Mesendoderm (in vitro differentiated cells): ENCODE measurements at regions not wholly inside any gene's neighbourhood (a gene's known extent, or its start where the extent isn't known, plus 50 kb on each side); places are given as distances from the start of the nearest gene placed in this dataset.
A peak's percentile ranks its signal among the peaks of the same experiment; 100 is the strongest.

Source experiments
- DNase-seq: peaks from one replicate; pipeline ENCODE4 v3.0.0; 2013
- H2AK5ac ChIP-seq: 2 replicates; pipeline ENCODE4 v1.6.1; 2013; ENCODE audit warnings: low read length, inconsistent platforms
- H2BK120ac ChIP-seq: 2 replicates; pipeline ENCODE4 v1.6.1; 2013; ENCODE audit warnings: low read depth, mild to moderate bottlenecking, low read length, moderate library complexity, mixed read lengths
- H2BK15ac ChIP-seq: replicated peaks from 2 replicates; pipeline ENCODE4 v1.6.1; 2013; ENCODE audit warnings: low read depth, mild to moderate bottlenecking, moderate library complexity
- H2BK5ac ChIP-seq: 2 replicates; pipeline ENCODE4 v1.6.1; 2013; ENCODE audit warnings: low read length, inconsistent platforms
- H3K18ac ChIP-seq: 2 replicates; pipeline ENCODE4 v1.6.1; 2013; ENCODE audit warnings: mild to moderate bottlenecking, low read length, mixed read lengths
- H3K23ac ChIP-seq: one replicate; pipeline ENCODE4 v1.6.1; 2013; ENCODE audit warnings: low read length
- H3K27ac ChIP-seq: 2 replicates; pipeline ENCODE4 v1.5.1; 2013; ENCODE audit warnings: low read depth, mild to moderate bottlenecking, inconsistent platforms, low read length, moderate library complexity
- H3K27me3 ChIP-seq: 2 replicates; pipeline ENCODE4 v1.6.1; 2013; ENCODE audit warnings: low read length, control low read depth, mild to moderate bottlenecking, inconsistent platforms; ENCODE audit not compliant: insufficient read depth, poor library complexity
- H3K36me3 ChIP-seq: 2 replicates; pipeline ENCODE4 v1.6.1; 2013; ENCODE audit warnings: low read length, inconsistent platforms; ENCODE audit not compliant: control insufficient read depth, insufficient read depth
- H3K4ac ChIP-seq: one replicate; pipeline ENCODE4 v1.6.1; 2013; ENCODE audit warnings: low read depth, mild to moderate bottlenecking, low read length, moderate library complexity
- H3K4me1 ChIP-seq: 2 replicates; pipeline ENCODE4 v1.6.1; 2013; ENCODE audit warnings: low read depth, low read length, inconsistent platforms; ENCODE audit not compliant: control insufficient read depth
- H3K4me2 ChIP-seq: 2 replicates; pipeline ENCODE4 v1.6.1; 2013; ENCODE audit warnings: low read length
- H3K4me3 ChIP-seq: 2 replicates; pipeline ENCODE4 v1.5.1; 2013; ENCODE audit warnings: mild to moderate bottlenecking, low read length
- H3K56ac ChIP-seq: one replicate; pipeline ENCODE4 v1.6.1; 2013; ENCODE audit warnings: low read length
- H3K79me1 ChIP-seq: 2 replicates; pipeline ENCODE4 v1.6.1; 2013; ENCODE audit warnings: low read length, inconsistent platforms
- H3K79me2 ChIP-seq: 2 replicates; pipeline ENCODE4 v1.6.1; 2013; ENCODE audit warnings: mild to moderate bottlenecking, low read length; ENCODE audit not compliant: control insufficient read depth, insufficient read depth
- H3K9ac ChIP-seq: 2 replicates; pipeline ENCODE4 v1.6.1; 2013; ENCODE audit warnings: low read length, inconsistent platforms
- H4K5ac ChIP-seq: one replicate; pipeline ENCODE4 v1.6.1; 2013; ENCODE audit warnings: low read length
- H4K8ac ChIP-seq: one replicate; pipeline ENCODE4 v1.6.1; 2013; ENCODE audit warnings: low read depth, mild to moderate bottlenecking, control low read depth, low read length, moderate library complexity
- WGBS: extraction: QIAGEN DNeasy Blood & Tissue Kit; methylation state at CpG from one replicate; pipeline ENCODE4 v1.1.7; 2013; ENCODE audit warnings: low lambda C conversion rate, missing lambda C conversion rate; ENCODE audit not compliant: insufficient coverage; ENCODE audit errors: extremely low coverage; 5-methylcytosine and 5-hydroxymethylcytosine counted together

DNA sequence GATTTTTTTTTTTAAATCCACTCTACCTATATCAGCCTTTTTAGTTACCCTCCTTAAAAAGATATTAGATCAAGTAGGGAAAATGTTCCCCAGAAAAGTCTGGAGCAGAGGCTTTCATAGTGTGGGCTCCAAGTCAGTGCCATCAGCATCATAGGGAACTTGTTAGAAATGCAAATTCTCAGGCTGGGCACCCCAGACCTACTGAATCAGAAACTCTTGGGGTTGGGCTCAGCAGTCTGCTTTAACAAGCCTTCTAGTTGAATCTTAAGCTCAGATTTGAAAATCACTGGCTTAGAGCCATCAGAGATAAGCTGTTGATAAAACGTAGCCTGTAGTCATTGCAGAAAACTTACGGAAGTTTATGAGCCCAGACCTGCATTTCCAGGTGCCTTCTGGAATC is 140.1 kb downstream of the TMEM38B start:
- H2BK5ac ChIP-seq: no peak overlapping the region
- no peaks in the 10 kb centered on the region for H3K79me2 ChIP-seq
- H3K27me3 ChIP-seq: no peaks in the 10 kb centered on the region
- no peak overlapping the region for H2BK120ac ChIP-seq
- peak; percentile 7 for DNase-seq
- H3K23ac ChIP-seq: no peak overlapping the region
- H4K5ac ChIP-seq: no peak overlapping the region
- no peak overlapping the region for H3K4me2 ChIP-seq
- no peaks in the 10 kb centered on the region for H3K4me1 ChIP-seq
- no CpG with 5 or more reads among the region's 2 CpGs for WGBS
- H3K27ac ChIP-seq: no peak overlapping the region
- H3K9ac ChIP-seq: no peak overlapping the region
- no peak overlapping the region for H2BK15ac ChIP-seq
- H2AK5ac ChIP-seq: no peak overlapping the region
- no peaks in the 10 kb centered on the region for H3K79me1 ChIP-seq
- no peak overlapping the region for H3K18ac ChIP-seq
- H4K8ac ChIP-seq: no peak overlapping the region
- no peak overlapping the region for H3K4me3 ChIP-seq
- H3K36me3 ChIP-seq: no peaks in the 10 kb centered on the region
- H3K4ac ChIP-seq: no peak overlapping the region
- H3K56ac ChIP-seq: no peak overlapping the region

DNA sequence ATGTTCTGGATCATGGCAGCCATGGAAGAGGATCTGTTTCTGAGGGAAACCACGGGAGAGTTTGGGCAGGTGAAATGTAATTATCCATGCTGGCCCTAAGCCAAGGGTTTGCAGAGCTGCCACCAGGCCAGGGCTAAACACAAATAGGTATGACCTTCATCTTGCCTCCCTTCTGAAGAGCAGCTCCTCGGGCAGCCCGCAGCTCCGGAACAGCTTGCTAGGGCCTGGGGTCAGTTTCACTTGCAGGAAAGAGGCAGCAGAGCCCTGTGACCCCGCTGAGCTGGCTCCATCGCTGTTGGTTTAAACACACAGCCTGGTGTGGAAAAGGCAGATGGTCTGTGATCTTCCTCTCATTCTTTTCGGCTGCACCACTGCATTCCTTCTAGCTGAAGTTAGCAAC is 141.4 kb downstream of the TMEM38B start:
- Histone ChIP-seq H2BK5ac (no peak overlapping the region), H3K4me1 (no peaks in the 10 kb centered on the region), H2BK120ac (no peak overlapping the region), H3K4me2 (no peak overlapping the region), H2AK5ac (no peak overlapping the region), H3K4ac (no peak overlapping the region), H3K79me2 (no peaks in the 10 kb centered on the region), H3K79me1 (no peaks in the 10 kb centered on the region), H3K18ac (no peak overlapping the region), H3K27ac (no peak overlapping the region), H3K27me3 (no peaks in the 10 kb centered on the region), H4K5ac (no peak overlapping the region), H3K23ac (no peak overlapping the region), H3K4me3 (no peak overlapping the region), H4K8ac (no peak overlapping the region), H3K9ac (no peak overlapping the region), H3K56ac (no peak overlapping the region), H3K36me3 (no peaks in the 10 kb centered on the region), H2BK15ac (no peak overlapping the region)
- WGBS: no CpG with 5 or more reads among the region's 7 CpGs
- DNase-seq: peak; percentile 14

DNA sequence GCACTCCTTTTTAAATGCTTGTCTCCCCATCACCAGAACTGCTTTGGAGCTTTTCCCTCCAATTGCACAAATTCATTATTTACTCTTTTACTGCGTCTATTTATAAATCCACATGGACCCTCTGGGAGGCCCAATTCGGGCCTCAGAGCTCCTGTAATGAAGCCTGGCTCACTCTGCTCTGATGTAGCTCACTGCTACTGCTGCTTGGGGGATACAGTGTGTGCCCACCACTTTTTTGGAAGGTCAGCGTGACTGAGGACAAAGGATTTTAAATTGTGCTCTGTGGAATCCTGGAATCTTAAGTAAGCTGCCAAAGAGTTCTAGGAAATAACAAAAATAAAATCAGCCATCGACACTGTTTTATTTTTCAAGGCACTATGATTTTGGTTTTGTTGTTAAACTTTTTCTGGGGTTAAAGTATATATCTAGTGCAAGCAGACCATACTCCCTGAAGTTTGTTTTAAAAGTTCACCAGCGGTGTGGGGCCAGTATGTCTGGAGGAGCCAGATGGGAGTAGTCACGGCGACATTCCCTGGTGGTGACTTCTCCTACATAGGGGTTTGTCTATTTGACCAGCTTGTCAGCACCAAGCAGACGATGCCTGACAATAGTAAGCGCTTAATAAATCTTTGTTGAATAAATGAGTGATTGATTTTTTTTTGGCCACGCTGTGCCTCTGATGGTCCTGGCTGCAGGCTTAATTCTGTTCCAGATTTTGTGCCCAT is 142.8 kb downstream of the TMEM38B start:
- Histone ChIP-seq H3K36me3 (no peaks in the 10 kb centered on the region), H3K18ac (no peak overlapping the region), H4K8ac (no peak overlapping the region), H2BK15ac (no peak overlapping the region), H3K23ac (no peak overlapping the region), H3K79me1 (no peaks in the 10 kb centered on the region), H3K4me2 (no peak overlapping the region), H3K79me2 (no peaks in the 10 kb centered on the region), H4K5ac (no peak overlapping the region), H2AK5ac (no peak overlapping the region), H3K56ac (no peak overlapping the region), H2BK120ac (no peak overlapping the region), H3K4me3 (no peak overlapping the region), H3K9ac (no peak overlapping the region), H3K27me3 (no peaks in the 10 kb centered on the region), H3K4me1 (no peaks in the 10 kb centered on the region), H3K4ac (no peak overlapping the region), H3K27ac (no peak overlapping the region), H2BK5ac (no peak overlapping the region)
- no CpG with 5 or more reads among the region's 10 CpGs for WGBS
- DNase-seq: no peak

DNA sequence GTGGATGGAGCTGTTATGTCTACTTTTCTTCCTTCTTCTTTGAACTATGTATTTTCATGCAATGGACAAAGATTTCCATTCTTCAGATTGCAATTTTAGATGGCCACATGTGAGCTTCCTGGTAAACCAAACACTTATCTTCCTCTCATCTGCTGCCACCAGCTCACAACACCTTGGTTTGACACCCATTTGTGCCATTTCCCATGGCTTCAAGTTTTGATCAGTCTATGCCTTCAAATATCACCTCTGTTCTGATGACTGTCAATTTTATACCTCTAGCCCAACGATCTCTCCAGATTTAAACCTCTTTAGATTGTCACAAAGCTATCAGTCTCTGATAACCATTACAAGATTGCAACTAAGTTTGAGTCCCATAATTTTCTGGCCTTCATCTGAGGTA is 147.2 kb downstream of the TMEM38B start:
- H3K23ac ChIP-seq: no peak overlapping the region
- no peak for DNase-seq
- no peak overlapping the region for H3K9ac ChIP-seq
- H2AK5ac ChIP-seq: no peak overlapping the region
- no CpG with 5 or more reads among the region's 1 CpG for WGBS
- no peak overlapping the region for H3K4ac ChIP-seq
- H2BK120ac ChIP-seq: no peak overlapping the region
- H4K8ac ChIP-seq: no peak overlapping the region
- H3K4me1 ChIP-seq: no peaks in the 10 kb centered on the region
- no peak overlapping the region for H3K56ac ChIP-seq
- no peak overlapping the region for H2BK15ac ChIP-seq
- H3K36me3 ChIP-seq: no peaks in the 10 kb centered on the region
- H4K5ac ChIP-seq: no peak overlapping the region
- no peaks in the 10 kb centered on the region for H3K79me1 ChIP-seq
- no peak overlapping the region for H3K4me3 ChIP-seq
- no peaks in the 10 kb centered on the region for H3K27me3 ChIP-seq
- H3K27ac ChIP-seq: no peak overlapping the region
- H3K79me2 ChIP-seq: no peaks in the 10 kb centered on the region
- no peak overlapping the region for H3K4me2 ChIP-seq
- H2BK5ac ChIP-seq: no peak overlapping the region
- no peak overlapping the region for H3K18ac ChIP-seq

DNA sequence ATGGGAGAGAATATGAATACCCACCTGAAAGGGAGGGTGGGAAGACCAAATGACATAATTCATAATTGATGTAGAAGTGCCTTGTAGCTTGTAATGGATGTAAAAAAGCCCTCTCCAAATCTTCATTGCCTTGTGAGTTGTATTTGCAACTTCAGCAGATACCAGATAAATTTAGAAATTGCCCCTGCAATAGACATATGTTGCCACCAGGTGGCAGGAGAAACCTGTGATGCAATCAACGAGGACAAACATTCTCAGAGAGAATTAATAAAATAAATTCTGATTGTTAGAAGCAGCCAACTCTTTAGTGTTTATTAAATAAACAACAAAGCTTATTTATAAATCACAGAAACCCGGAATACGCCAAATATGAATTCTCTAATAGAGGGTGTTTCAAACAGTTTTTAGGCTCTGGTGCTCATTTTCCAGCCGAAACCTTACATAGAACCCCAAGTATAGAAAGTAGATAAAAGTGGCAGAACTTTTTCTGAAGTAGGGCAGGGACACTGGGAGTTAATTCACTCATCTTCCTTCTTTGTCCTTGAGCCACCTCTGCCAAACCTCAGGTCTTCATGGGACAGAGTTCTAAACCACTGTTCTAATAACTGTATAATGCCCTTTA is 147.8 kb downstream of the TMEM38B start:
- no peak overlapping the region for H4K5ac ChIP-seq
- H3K79me2 ChIP-seq: no peaks in the 10 kb centered on the region
- H3K4me1 ChIP-seq: no peaks in the 10 kb centered on the region
- no peak overlapping the region for H3K4ac ChIP-seq
- no peaks in the 10 kb centered on the region for H3K27me3 ChIP-seq
- H3K4me3 ChIP-seq: no peak overlapping the region
- H2AK5ac ChIP-seq: no peak overlapping the region
- H3K23ac ChIP-seq: no peak overlapping the region
- no peak overlapping the region for H2BK5ac ChIP-seq
- no peak overlapping the region for H3K4me2 ChIP-seq
- DNase-seq: peak; percentile 50
- no peaks in the 10 kb centered on the region for H3K79me1 ChIP-seq
- H3K18ac ChIP-seq: no peak overlapping the region
- no peak overlapping the region for H2BK120ac ChIP-seq
- WGBS: no CpG with 5 or more reads among the region's 4 CpGs
- no peak overlapping the region for H4K8ac ChIP-seq
- H3K27ac ChIP-seq: no peak overlapping the region
- H3K56ac ChIP-seq: no peak overlapping the region
- no peaks in the 10 kb centered on the region for H3K36me3 ChIP-seq
- H3K9ac ChIP-seq: no peak overlapping the region
- H2BK15ac ChIP-seq: no peak overlapping the region

DNA sequence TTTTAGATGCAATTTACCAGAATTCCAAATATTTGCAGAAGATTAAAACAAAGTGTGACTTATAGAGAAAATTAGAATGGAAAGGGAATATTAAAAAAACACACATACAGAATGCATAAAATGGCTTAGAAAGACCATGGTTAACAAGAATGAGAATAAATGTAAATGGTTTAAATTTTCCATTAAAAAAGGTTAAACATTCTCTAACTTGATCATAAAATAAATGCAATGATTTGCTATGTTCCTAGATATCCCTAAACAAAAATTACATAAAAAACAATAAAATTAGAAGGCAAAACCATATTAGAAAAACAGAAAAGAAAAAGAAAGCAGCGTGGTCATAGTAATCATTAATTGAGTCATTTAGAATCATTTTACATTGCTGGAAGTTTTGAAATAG is 152.5 kb downstream of the TMEM38B start:
- Histone ChIP-seq H3K79me1 (no peaks in the 10 kb centered on the region), H3K79me2 (no peaks in the 10 kb centered on the region), H3K18ac (no peak overlapping the region), H2AK5ac (no peak overlapping the region), H2BK120ac (no peak overlapping the region), H4K5ac (no peak overlapping the region), H3K36me3 (no peaks in the 10 kb centered on the region), H3K27ac (no peak overlapping the region), H4K8ac (no peak overlapping the region), H3K4me3 (no peak overlapping the region), H3K4me1 (no peaks in the 10 kb centered on the region), H3K23ac (no peak overlapping the region), H3K56ac (no peak overlapping the region), H3K4me2 (no peak overlapping the region), H2BK5ac (no peak overlapping the region), H3K27me3 (no peaks in the 10 kb centered on the region), H2BK15ac (no peak overlapping the region), H3K4ac (no peak overlapping the region), H3K9ac (no peak overlapping the region)
- no peak for DNase-seq
- no CpG with 5 or more reads among the region's 1 CpG for WGBS
